ENCODE measurements at regions not wholly inside any gene's neighbourhood (a gene's known extent, or its start where the extent isn't known, plus 50 kb on each side); places are given as distances from the start of the nearest gene placed in this dataset.

- H3K4me3 ChIP-seq: no peak overlapping the region
- H3K36me3 ChIP-seq (ENCODE audit: low read depth): no peaks in the 10 kb centered on the region
- intact Hi-C loops (cut with DNase I, micrococcal nuclease): no loop called here
- H3K4me1 ChIP-seq (ENCODE audit: low read depth): no peaks in the 10 kb centered on the region
- no peak for DNase-seq
- no peak for ATAC-seq
- TF ChIP-seq, protein P1, sequence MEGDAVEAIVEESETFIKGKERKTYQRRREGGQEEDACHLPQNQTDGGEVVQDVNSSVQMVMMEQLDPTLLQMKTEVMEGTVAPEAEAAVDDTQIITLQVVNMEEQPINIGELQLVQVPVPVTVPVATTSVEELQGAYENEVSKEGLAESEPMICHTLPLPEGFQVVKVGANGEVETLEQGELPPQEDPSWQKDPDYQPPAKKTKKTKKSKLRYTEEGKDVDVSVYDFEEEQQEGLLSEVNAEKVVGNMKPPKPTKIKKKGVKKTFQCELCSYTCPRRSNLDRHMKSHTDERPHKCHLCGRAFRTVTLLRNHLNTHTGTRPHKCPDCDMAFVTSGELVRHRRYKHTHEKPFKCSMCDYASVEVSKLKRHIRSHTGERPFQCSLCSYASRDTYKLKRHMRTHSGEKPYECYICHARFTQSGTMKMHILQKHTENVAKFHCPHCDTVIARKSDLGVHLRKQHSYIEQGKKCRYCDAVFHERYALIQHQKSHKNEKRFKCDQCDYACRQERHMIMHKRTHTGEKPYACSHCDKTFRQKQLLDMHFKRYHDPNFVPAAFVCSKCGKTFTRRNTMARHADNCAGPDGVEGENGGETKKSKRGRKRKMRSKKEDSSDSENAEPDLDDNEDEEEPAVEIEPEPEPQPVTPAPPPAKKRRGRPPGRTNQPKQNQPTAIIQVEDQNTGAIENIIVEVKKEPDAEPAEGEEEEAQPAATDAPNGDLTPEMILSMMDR (IDR thresholded peaks at IDR 0.05): no peak
- peaks cover 3% of the 10 kb centered on the region for H3K9me3 ChIP-seq
Observed at GRCh38 chr16:87228363-87228762, 88.8 kb downstream of the C16orf95 start.

GRCh38 chr16:87229230-87230188 is 87.7 kb downstream of the C16orf95 start:
- intact Hi-C loops (cut with DNase I, micrococcal nuclease): no loop called here
- DNase-seq: no peak

DNA sequence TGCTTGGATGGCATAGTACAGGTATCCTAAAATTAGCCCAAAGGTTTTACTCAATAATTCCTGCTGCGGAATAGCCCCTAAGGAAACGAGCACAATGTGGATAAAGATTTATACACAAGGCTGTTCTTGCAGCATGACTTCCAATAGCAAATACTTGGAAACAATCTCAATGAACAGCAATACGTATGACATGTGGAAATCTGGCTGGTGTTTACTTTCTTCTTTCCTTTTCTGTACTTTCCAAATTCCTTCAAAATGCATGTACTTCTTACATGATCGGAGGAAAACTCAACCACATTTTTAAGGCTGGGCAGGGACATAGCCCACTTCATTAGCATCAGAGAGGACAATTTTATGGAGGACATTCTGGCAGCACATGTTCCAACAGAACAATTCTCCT is 86.6 kb downstream of the C16orf95 start:
- H3K4me1 ChIP-seq (ENCODE audit: low read depth): no peaks in the 10 kb centered on the region
- peaks cover 3% of the 10 kb centered on the region for H3K9me3 ChIP-seq
- intact Hi-C loops (cut with DNase I, micrococcal nuclease): no loop called here
- no peak for DNase-seq
- ATAC-seq: no peak
- H3K36me3 ChIP-seq (ENCODE audit: low read depth): no peaks in the 10 kb centered on the region
- TF ChIP-seq, protein P1 (IDR thresholded peaks at IDR 0.05): no peak
- no peak overlapping the region for H3K4me3 ChIP-seq

More at GRCh38 chr16:87229230-87230188, 87.7 kb downstream of the C16orf95 start:
- Histone ChIP-seq H3K4me3 (no peak overlapping the region), H3K4me1 (ENCODE audit: low read depth) (no peaks in the 10 kb centered on the region), H3K9me3 (peaks cover 3% of the 10 kb centered on the region), H3K36me3 (ENCODE audit: low read depth) (no peaks in the 10 kb centered on the region)
- ATAC-seq: no peak
- TF ChIP-seq, protein P1 (IDR thresholded peaks at IDR 0.05): no peak

GRCh38 chr16:87231295-87231694 is 85.9 kb downstream of the C16orf95 start:
- no peak for ATAC-seq
- intact Hi-C loops (cut with DNase I, micrococcal nuclease): no loop called here
- no peak for DNase-seq
- Histone ChIP-seq H3K4me1 (ENCODE audit: low read depth) (no peaks in the 10 kb centered on the region), H3K36me3 (ENCODE audit: low read depth) (no peaks in the 10 kb centered on the region), H3K4me3 (no peak overlapping the region), H3K9me3 (peaks cover 3% of the 10 kb centered on the region)
- TF ChIP-seq, protein P1 (IDR thresholded peaks at IDR 0.05): no peak

DNA sequence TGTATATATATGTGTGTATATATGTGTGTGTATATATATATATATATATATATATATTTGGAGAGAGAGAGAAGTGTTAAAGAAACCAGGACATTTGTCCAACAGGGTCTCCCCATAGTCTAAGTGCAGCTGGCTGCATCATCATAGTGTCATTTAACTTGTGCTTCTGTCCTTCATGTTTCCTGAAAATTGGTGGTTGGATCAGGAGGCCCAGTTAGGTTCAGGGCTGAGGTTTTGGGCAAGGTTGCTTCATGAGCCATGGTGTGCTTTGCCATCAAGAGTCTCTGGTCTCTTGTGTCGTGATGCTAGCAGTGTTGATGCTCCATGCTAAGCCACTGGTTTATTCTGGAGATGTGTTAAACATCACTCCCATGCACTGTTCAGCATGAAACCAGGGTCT is 85.3 kb downstream of the C16orf95 start:
- Histone ChIP-seq H3K4me3 (no peak overlapping the region), H3K4me1 (ENCODE audit: low read depth) (no peaks in the 10 kb centered on the region), H3K36me3 (ENCODE audit: low read depth) (no peaks in the 10 kb centered on the region), H3K9me3 (peaks cover 3% of the 10 kb centered on the region)
- DNase-seq: no peak
- ATAC-seq: no peak
- intact Hi-C loops (cut with DNase I, micrococcal nuclease): no loop called here
- TF ChIP-seq, protein P1 (IDR thresholded peaks at IDR 0.05): no peak

Measured in mucosa of descending colon (tissue), 3 donors.